ENCODE measurements at regions not wholly inside any gene's neighbourhood (a gene's known extent, or its start where the extent isn't known, plus 50 kb on each side); places are given as distances from the start of the nearest gene placed in this dataset.

DNA sequence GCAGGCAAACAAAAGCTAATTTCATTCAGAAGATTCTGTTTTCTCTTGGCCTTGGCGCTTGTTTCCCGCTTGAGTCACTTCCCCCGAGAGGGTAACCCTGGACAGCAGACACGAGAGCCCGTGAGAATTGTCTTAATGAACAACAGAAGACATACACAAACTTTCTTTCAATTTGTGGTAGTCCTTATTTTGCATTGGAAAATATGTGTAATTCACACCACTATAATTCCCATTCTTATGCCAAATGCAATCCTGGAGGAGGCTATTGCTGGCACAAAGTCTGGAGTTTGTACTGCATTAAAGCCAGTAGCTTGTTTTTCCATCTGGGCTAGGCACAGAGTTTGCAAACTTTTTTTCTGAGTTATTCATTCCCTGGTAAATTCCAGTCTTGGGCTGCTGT lies 109.8 kb upstream of the IVNS1ABP start:
- Histone ChIP-seq H3K4me3 (ENCODE audit: low read depth, low read length) (no peak overlapping the region), H3K36me3 (ENCODE audit: control insufficient read depth, insufficient read depth, low read length) (no peaks in the 10 kb centered on the region), H3K27me3 (ENCODE audit: control insufficient read depth, insufficient read depth, low read length) (no peaks in the 10 kb centered on the region)
- TF ChIP-seq, protein P1, sequence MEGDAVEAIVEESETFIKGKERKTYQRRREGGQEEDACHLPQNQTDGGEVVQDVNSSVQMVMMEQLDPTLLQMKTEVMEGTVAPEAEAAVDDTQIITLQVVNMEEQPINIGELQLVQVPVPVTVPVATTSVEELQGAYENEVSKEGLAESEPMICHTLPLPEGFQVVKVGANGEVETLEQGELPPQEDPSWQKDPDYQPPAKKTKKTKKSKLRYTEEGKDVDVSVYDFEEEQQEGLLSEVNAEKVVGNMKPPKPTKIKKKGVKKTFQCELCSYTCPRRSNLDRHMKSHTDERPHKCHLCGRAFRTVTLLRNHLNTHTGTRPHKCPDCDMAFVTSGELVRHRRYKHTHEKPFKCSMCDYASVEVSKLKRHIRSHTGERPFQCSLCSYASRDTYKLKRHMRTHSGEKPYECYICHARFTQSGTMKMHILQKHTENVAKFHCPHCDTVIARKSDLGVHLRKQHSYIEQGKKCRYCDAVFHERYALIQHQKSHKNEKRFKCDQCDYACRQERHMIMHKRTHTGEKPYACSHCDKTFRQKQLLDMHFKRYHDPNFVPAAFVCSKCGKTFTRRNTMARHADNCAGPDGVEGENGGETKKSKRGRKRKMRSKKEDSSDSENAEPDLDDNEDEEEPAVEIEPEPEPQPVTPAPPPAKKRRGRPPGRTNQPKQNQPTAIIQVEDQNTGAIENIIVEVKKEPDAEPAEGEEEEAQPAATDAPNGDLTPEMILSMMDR (IDR thresholded peaks at IDR 0.05; ENCODE audit: insufficient read depth, low read length, severe bottlenecking), result no peak
- FAIRE-seq (no peak), DNase-seq (ENCODE audit: low read depth) (no peak)

DNA sequence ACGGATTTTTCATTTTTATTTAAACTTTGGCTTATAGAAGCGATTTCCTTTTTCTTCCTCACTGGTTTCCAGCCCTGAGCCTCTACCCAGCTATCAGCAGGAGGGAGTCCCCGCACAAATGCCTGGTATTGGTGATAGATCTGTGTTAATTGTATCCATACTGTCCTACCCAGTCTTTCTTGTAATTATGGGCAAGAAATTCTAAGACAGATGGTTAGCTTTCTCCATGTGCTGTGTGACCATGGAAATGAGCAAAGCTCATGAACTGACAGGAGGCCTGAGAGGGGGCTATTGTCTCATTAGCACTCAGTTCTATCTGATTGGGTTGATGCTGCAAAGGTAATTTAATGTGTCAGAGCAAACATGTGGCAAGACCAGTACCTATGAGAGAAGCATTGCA lies 108.1 kb upstream of the IVNS1ABP start:
- no peaks in the 10 kb centered on the region for H3K36me3 ChIP-seq (ENCODE audit: control insufficient read depth, insufficient read depth, low read length)
- DNase-seq (ENCODE audit: low read depth) (no peak), FAIRE-seq (no peak)
- TF ChIP-seq, protein P1 (IDR thresholded peaks at IDR 0.05; ENCODE audit: insufficient read depth, low read length, severe bottlenecking), result no peak
- H3K4me3 ChIP-seq (ENCODE audit: low read depth, low read length), result no peak overlapping the region
- H3K27me3 ChIP-seq (ENCODE audit: control insufficient read depth, insufficient read depth, low read length), result no peaks in the 10 kb centered on the region

DNA sequence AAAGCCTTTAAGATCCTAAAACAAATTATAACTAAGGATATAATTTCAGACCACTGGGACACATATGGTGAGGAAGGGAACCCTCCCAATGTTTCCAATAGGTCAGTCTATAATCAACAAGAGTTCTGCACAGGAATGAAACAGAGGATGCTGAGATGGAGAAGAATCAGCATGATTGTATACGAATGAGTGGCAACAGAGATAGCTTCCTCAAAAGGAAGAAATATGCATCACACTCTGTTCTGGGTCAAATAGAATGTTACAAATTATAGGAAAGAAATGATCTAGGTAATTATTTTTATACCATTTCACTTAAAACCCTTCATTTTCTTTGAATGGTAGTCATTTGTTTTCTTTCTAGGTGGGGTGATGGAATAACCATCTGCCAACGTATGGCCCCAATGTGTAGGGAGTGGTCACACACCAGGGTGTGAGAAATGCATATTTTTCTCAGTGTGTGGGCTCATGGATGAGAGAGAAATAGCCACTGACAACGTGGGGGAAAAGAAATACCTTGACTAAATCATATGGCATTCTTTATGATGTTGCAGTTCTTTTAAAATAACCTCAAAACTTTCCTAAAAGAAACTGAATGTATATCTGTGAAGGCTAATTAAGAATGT lies 104.6 kb upstream of the IVNS1ABP start:
- no peak for FAIRE-seq
- no peak for DNase-seq (ENCODE audit: low read depth)
- TF ChIP-seq, protein P1 (IDR thresholded peaks at IDR 0.05; ENCODE audit: insufficient read depth, low read length, severe bottlenecking), result no peak
- Histone ChIP-seq H3K36me3 (ENCODE audit: control insufficient read depth, insufficient read depth, low read length) (no peaks in the 10 kb centered on the region), H3K27me3 (ENCODE audit: control insufficient read depth, insufficient read depth, low read length) (no peaks in the 10 kb centered on the region), H3K4me3 (ENCODE audit: low read depth, low read length) (no peak overlapping the region)

DNA sequence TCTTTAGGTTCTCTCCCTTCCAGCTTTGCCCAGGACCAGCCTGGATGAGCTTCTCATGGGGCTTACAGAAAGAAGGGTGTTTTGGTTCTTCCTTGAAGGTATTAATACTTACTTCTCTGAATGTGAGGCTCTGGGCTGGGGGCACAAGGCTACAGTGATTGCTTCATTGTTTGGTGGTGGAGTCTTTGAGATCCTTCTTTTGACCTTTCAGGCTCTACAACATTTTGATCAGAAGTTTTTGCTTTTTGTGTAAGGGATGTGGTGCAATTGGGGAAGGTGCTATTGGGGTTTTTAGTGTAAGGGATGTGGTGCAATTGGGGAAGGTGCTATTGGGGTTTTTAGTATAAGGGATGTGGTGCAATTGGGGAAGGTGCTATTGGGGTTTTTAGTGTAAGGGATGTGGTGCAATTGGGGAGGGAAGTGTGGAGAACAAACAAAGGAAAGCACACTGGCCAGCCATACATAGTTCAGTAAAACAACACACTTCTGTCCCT lies 103.6 kb upstream of the IVNS1ABP start:
- DNase-seq (ENCODE audit: low read depth), result no peak
- FAIRE-seq, result no peak
- TF ChIP-seq, protein P1 (IDR thresholded peaks at IDR 0.05; ENCODE audit: insufficient read depth, low read length, severe bottlenecking), result no peak
- Histone ChIP-seq H3K27me3 (ENCODE audit: control insufficient read depth, insufficient read depth, low read length) (no peaks in the 10 kb centered on the region), H3K36me3 (ENCODE audit: control insufficient read depth, insufficient read depth, low read length) (no peaks in the 10 kb centered on the region), H3K4me3 (ENCODE audit: low read depth, low read length) (no peak overlapping the region)

DNA sequence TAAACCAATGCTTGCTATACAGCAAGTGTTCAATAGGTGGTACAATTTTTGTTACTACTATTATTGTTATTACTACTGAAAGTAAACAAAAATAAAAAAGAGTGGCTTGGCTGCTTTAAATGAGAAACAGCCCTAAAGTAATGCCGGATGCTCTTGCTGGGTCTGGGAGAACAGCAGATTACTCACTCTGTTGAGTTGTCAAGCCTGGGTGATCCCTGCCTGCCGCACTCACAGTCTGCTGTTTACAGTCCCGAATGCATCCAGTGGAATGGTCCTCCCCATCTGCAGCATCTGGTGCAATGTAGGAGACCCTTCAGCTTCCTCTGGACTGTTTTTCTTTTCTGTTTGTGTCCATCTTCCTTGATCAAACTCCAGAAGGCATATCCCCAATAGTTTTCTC lies 102.7 kb upstream of the IVNS1ABP start:
- TF ChIP-seq, protein P1 (IDR thresholded peaks at IDR 0.05; ENCODE audit: insufficient read depth, low read length, severe bottlenecking), result no peak
- DNase-seq (ENCODE audit: low read depth), result no peak

DNA sequence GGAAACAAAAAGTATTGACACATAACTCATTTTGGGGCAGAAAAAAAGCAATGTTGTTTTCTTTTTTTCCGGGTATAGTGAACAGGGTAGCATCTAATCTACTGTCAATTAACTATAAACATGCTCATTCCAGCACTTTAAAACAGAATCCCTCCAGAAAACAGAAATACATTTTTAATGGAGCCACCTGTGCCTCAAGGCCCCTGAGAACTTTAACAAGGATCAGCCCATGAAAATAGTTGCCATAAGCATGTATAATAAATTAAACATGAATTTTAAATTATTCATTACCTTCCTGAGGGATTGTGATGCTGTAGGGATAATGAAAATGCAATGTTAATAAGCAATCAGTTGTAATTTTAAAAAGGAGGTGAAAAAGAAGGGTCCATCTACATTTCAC lies 101.4 kb upstream of the IVNS1ABP start:
- TF ChIP-seq, protein P1 (IDR thresholded peaks at IDR 0.05; ENCODE audit: insufficient read depth, low read length, severe bottlenecking), result no peak
- H3K36me3 ChIP-seq (ENCODE audit: control insufficient read depth, insufficient read depth, low read length), result no peaks in the 10 kb centered on the region
- DNase-seq (ENCODE audit: low read depth) (no peak), FAIRE-seq (no peak)
- H3K4me3 ChIP-seq (ENCODE audit: low read depth, low read length), result no peak overlapping the region
- no peaks in the 10 kb centered on the region for H3K27me3 ChIP-seq (ENCODE audit: control insufficient read depth, insufficient read depth, low read length)

More for the DNA sequence above, 102.7 kb upstream of the IVNS1ABP start:
- H3K36me3 ChIP-seq (ENCODE audit: control insufficient read depth, insufficient read depth, low read length), result no peaks in the 10 kb centered on the region
- FAIRE-seq, result no peak
- H3K4me3 ChIP-seq (ENCODE audit: low read depth, low read length), result no peak overlapping the region
- H3K27me3 ChIP-seq (ENCODE audit: control insufficient read depth, insufficient read depth, low read length), result no peaks in the 10 kb centered on the region

All from bronchial epithelial cell (primary cell).